C4-2B (cell line): ENCODE measurements at regions not wholly inside any gene's neighbourhood (a gene's known extent, or its start where the extent isn't known, plus 50 kb on each side); places are given as distances from the start of the nearest gene placed in this dataset.

Experiments
- ZFX ChIP-seq: fragments of 450-650 bp; IDR thresholded peaks from 2 replicates; pipeline ENCODE4 v1.6.1; 2017
- TF ChIP-seq, protein P1 (sequence below): fragments of 450-650 bp; conservative IDR thresholded peaks from 2 replicates; pipeline ENCODE4 v1.5.1; 2017; ENCODE audit warnings: mild to moderate bottlenecking

DNA sequence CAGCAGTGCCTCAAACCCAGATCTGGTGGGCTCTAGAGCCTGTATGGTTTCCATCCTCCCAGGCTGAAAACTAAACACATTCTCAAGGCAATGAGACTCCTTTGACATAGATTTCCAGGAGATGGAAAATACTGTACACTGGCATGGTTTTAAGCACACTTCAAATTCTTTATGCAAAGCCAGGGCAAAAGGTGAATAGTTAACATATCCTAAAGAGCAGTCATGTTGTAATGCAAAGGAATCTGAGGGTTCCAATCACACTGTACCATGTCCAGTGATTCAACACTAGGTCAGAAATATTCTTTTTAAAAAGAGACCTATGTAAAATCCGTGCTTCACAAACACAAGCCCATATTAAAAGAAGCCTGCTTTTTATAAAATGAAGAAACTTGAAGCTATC is 195.3 kb downstream of the QDPR start:
- TF ChIP-seq, protein P1, sequence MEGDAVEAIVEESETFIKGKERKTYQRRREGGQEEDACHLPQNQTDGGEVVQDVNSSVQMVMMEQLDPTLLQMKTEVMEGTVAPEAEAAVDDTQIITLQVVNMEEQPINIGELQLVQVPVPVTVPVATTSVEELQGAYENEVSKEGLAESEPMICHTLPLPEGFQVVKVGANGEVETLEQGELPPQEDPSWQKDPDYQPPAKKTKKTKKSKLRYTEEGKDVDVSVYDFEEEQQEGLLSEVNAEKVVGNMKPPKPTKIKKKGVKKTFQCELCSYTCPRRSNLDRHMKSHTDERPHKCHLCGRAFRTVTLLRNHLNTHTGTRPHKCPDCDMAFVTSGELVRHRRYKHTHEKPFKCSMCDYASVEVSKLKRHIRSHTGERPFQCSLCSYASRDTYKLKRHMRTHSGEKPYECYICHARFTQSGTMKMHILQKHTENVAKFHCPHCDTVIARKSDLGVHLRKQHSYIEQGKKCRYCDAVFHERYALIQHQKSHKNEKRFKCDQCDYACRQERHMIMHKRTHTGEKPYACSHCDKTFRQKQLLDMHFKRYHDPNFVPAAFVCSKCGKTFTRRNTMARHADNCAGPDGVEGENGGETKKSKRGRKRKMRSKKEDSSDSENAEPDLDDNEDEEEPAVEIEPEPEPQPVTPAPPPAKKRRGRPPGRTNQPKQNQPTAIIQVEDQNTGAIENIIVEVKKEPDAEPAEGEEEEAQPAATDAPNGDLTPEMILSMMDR, result no peak
- no peak for TF ChIP-seq ZFX
